ENCODE measurements at regions not wholly inside any gene's neighbourhood (a gene's known extent, or its start where the extent isn't known, plus 50 kb on each side); places are given as distances from the start of the nearest gene placed in this dataset.

GRCh38 chr10:88121361-88121760, 257.9 kb downstream of the PTEN start:
- no peak for TF ChIP-seq CTCF (IDR thresholded peaks at IDR 0.05)
- TF ChIP-seq POLR2A (IDR thresholded peaks at IDR 0.05), result no peak
- no peak for TF ChIP-seq POLR2AphosphoS5 (IDR thresholded peaks at IDR 0.05)
